SK-N-SH (cell line): ENCODE measurements at regions not wholly inside any gene's neighbourhood (a gene's known extent, or its start where the extent isn't known, plus 50 kb on each side); places are given as distances from the start of the nearest gene placed in this dataset.

Source experiments
- CTCF ChIA-PET: fragments of 300-600, 350-600 bp; formaldehyde crosslinking; extraction: SDS; loops from one replicate; lab custom pipeline; 2021; lab: Yijun Ruan, JAX
- POLR2A ChIA-PET: fragments of 350-600 bp; sonication (Branson Sonifier 250); formaldehyde crosslinking; extraction: SDS; loops from one replicate; lab custom pipeline; 2020; ENCODE audit warnings: antibody characterized with exemption, inconsistent platforms; lab: Yijun Ruan, JAX
- DNase-seq: peaks from one replicate; pipeline ENCODE4 v3.0.0; 2012
- H2AFZ ChIP-seq: fragments of 200-600 bp; sonication (generic); 2 replicates; pipeline ENCODE4 v1.8.1; 2016; ENCODE audit warnings: antibody characterized with exemption, mild to moderate bottlenecking, low read depth
- H3F3A ChIP-seq: fragments of 200-600 bp; sonication (generic); replicated peaks from 2 replicates; pipeline ENCODE3; 2016; ENCODE audit warnings: antibody characterized with exemption, mild to moderate bottlenecking; ENCODE audit not compliant: insufficient read depth
- H3K27ac ChIP-seq, 2 experiments: fragments of 200-500 bp in 1 of 2; fragments of 200-600 bp in 1 of 2; sonication (Bioruptor generic) in 1 of 2; sonication (generic), shearing (Covaris generic) in 1 of 2; 2 replicates each; pipeline versions ENCODE4 v1.5.1 to v1.6.1; 2014 to 2016; ENCODE audit warnings: low read depth in 2 of 2, inconsistent platforms in 1 of 2, low read length in 1 of 2, mild to moderate bottlenecking in 1 of 2, mixed read lengths in 1 of 2
- H3K27me3 ChIP-seq: fragments of 200-600 bp; sonication (generic), shearing (Covaris generic); 2 replicates; pipeline ENCODE4 v1.6.1; 2016; ENCODE audit warnings: mixed run types; ENCODE audit not compliant: insufficient read depth
- H3K36me3 ChIP-seq, 2 experiments: fragments of 200-500 bp in 1 of 2; fragments of 200-600 bp in 1 of 2; sonication (Bioruptor generic) in 1 of 2; sonication (generic) in 1 of 2; replicated peaks in 1 of 2; 2 replicates each; pipeline versions ENCODE3 to v1.5.1; 2014 to 2016; ENCODE audit warnings: low read length in 1 of 2, mild to moderate bottlenecking in 1 of 2; ENCODE audit not compliant: insufficient read depth in 2 of 2, control insufficient read depth in 1 of 2
- H3K4me1 ChIP-seq, 2 experiments: fragments of 200-500 bp in 1 of 2; fragments of 200-600 bp in 1 of 2; sonication (Bioruptor generic) in 1 of 2; sonication (generic), shearing (Covaris generic) in 1 of 2; 2 replicates each; pipeline versions ENCODE4 v1.5.1 to v1.6.1; 2014 to 2016; ENCODE audit warnings: low read depth in 1 of 2, low read length in 1 of 2, mixed run types in 1 of 2; ENCODE audit not compliant: insufficient read depth in 2 of 2, control insufficient read depth in 1 of 2
- H3K4me2 ChIP-seq: fragments of 200-600 bp; sonication (generic), shearing (Covaris generic); 2 replicates; pipeline ENCODE4 v1.6.1; 2017; ENCODE audit warnings: mixed run types
- H3K4me3 ChIP-seq, 2 experiments: fragments of 200-500 bp in 1 of 2; fragments of 200-600 bp in 1 of 2; sonication (Bioruptor generic) in 1 of 2; sonication (generic), shearing (Covaris generic) in 1 of 2; 2 replicates each; pipeline versions ENCODE4 v1.5.1 to v1.8.1; 2014 to 2016; ENCODE audit warnings: low read depth in 2 of 2, inconsistent platforms in 1 of 2, low read length in 1 of 2, mild to moderate bottlenecking in 1 of 2, mixed read lengths in 1 of 2, moderate library complexity in 1 of 2
- H3K79me2 ChIP-seq: fragments of 200-600 bp; sonication (generic); 2 replicates; pipeline ENCODE4 v1.8.1; 2017; ENCODE audit warnings: mild to moderate bottlenecking; ENCODE audit not compliant: insufficient read depth
- H3K9ac ChIP-seq: fragments of 200-600 bp; sonication (generic); 2 replicates; pipeline ENCODE4 v1.6.1; 2017; ENCODE audit warnings: mixed run types
- H3K9me2 ChIP-seq: fragments of 200-600 bp; sonication (generic); 2 replicates; pipeline ENCODE4 v1.6.1; 2017; ENCODE audit warnings: mixed run types
- H3K9me3 ChIP-seq: fragments of 200-600 bp; sonication (generic); 2 replicates; pipeline ENCODE4 v1.6.1; 2017; ENCODE audit warnings: mixed run types, mild to moderate bottlenecking, moderate library complexity
- H4K20me1 ChIP-seq: fragments of 200-600 bp; sonication (generic); 2 replicates; pipeline ENCODE4 v1.6.1; 2017; ENCODE audit warnings: mild to moderate bottlenecking, mixed run types; ENCODE audit not compliant: insufficient read depth
- CHD2 ChIP-seq: fragments of 150-350 bp; IDR thresholded peaks from 2 replicates; pipeline ENCODE4 v1.6.1; 2018; ENCODE audit warnings: low read length; ENCODE audit not compliant: partially characterized antibody
- EP300 ChIP-seq, 2 experiments: IDR thresholded peaks; 2 replicates each; pipeline versions ENCODE4 v1.4.0 to v1.6.1; 2012; ENCODE audit warnings: borderline replicate concordance in 1 of 2, low read depth in 1 of 2, low read length in 1 of 2
- EZH2phosphoT487 ChIP-seq: fragments of 200-600 bp; sonication (generic); IDR thresholded peaks from 2 replicates; pipeline ENCODE4 v1.6.1; 2017; ENCODE audit warnings: low read depth, mixed run types, mild to moderate bottlenecking, antibody characterized with exemption, moderate library complexity, borderline replicate concordance
- FOSL2 ChIP-seq: IDR thresholded peaks from 2 replicates; pipeline ENCODE4 v1.4.0; 2012; ENCODE audit warnings: low read depth, mild to moderate bottlenecking, moderate library complexity, borderline replicate concordance
- GABPA ChIP-seq: IDR thresholded peaks from 2 replicates; pipeline ENCODE4 v1.4.0; 2012; ENCODE audit warnings: low read depth, mild to moderate bottlenecking
- GATA2 ChIP-seq: sonication (generic); formaldehyde crosslinking; IDR thresholded peaks from 2 replicates; pipeline ENCODE4 v1.5.0; 2020; ENCODE audit warnings: mild to moderate bottlenecking, missing genetic modification reagents
- JUND ChIP-seq: IDR thresholded peaks from 2 replicates; pipeline ENCODE4 v1.4.0; 2012
- NRF1 ChIP-seq: IDR thresholded peaks from 2 replicates; pipeline ENCODE4 v1.6.1; 2012; ENCODE audit warnings: low read depth, mild to moderate bottlenecking, low read length
- RAD21 ChIP-seq: IDR thresholded peaks from 2 replicates; pipeline ENCODE4 v1.6.1; 2012; ENCODE audit warnings: mild to moderate bottlenecking, low read length
- RFX5 ChIP-seq: IDR thresholded peaks from 2 replicates; pipeline ENCODE4 v1.6.1; 2012; ENCODE audit warnings: mild to moderate bottlenecking, improper control_type of control experiment, low read length
- TAF1 ChIP-seq: IDR thresholded peaks from 2 replicates; pipeline ENCODE4 v1.6.1; 2012; ENCODE audit warnings: low read depth, mild to moderate bottlenecking, low read length, moderate library complexity, borderline replicate concordance
- TCF12 ChIP-seq: IDR thresholded peaks from 2 replicates; pipeline ENCODE4 v1.4.0; 2012
- YY1 ChIP-seq: IDR thresholded peaks from 2 replicates; pipeline ENCODE4 v1.4.0; 2012; ENCODE audit warnings: low read depth, mild to moderate bottlenecking
- ZBTB33 ChIP-seq: IDR thresholded peaks from 2 replicates; pipeline ENCODE4 v1.4.0; 2012; ENCODE audit warnings: low read depth, borderline replicate concordance
- WGBS: methylation state at CpG from one replicate; pipeline ENCODE4 v1.1.6; 2017; ENCODE audit warnings: low lambda C conversion rate; 5-methylcytosine and 5-hydroxymethylcytosine counted together
- TF ChIP-seq, protein P1 (sequence below): IDR thresholded peaks from 2 replicates; pipeline ENCODE4; 2012
- TF ChIP-seq, protein P2 (sequence below): IDR thresholded peaks from 2 replicates; pipeline ENCODE4 v1.4.0; 2012; ENCODE audit warnings: low read depth

- TF ChIP-seq TAF1 = no peak
- TF ChIP-seq ZBTB33 = no peak
- TF ChIP-seq, protein P1, sequence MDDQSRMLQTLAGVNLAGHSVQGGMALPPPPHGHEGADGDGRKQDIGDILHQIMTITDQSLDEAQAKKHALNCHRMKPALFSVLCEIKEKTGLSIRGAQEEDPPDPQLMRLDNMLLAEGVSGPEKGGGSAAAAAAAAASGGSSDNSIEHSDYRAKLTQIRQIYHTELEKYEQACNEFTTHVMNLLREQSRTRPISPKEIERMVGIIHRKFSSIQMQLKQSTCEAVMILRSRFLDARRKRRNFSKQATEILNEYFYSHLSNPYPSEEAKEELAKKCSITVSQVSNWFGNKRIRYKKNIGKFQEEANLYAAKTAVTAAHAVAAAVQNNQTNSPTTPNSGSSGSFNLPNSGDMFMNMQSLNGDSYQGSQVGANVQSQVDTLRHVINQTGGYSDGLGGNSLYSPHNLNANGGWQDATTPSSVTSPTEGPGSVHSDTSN = peak; percentile 16; the same call in 1 of the 2 replicates
- no peak; the same call in 1 of the 2 replicates for TF ChIP-seq RFX5
- TF ChIP-seq JUND = no peak
- peak; percentile 13; the same call in 1 of the 2 replicates for TF ChIP-seq RAD21
Observed at GRCh38 chr5:144944936-144945335, 774.3 kb downstream of the KCTD16 start (continued).

DNA sequence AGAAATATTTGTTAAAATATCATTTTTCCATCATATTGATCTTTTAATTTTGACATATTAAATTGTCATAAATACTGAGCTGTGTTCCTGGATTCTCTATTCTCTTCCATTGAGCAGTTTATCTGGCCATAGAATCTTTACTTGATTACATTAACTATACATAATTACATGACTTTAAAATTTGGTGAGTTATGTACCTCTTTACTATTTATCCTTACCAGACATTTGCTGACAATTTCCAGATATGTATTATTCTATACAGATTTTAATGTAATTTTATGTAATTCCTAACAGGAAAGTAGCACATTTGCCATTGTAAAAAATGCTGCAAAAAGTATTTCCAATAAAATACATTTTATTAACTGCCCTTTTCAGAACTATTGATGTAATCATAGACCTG lies 770.3 kb downstream of the KCTD16 start:
- peak; percentile 37; the same call in 1 of the 2 replicates for TF ChIP-seq GATA2 (CRISPR knock-in tag)
- TF ChIP-seq TCF12 = no peak
- TF ChIP-seq EP300 (IDR thresholded peaks at IDR 0.05; ENCODE audit: borderline replicate concordance in 1 of 2, low read depth in 1 of 2, low read length in 1 of 2) = peak in 1 of 2 experiments; percentile 64; a peak in 2 of 4 replicates
- no peak for TF ChIP-seq NRF1
- no peak for TF ChIP-seq CHD2
- TF ChIP-seq, protein P2, sequence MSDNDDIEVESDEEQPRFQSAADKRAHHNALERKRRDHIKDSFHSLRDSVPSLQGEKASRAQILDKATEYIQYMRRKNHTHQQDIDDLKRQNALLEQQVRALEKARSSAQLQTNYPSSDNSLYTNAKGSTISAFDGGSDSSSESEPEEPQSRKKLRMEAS = no peak
- no peak for TF ChIP-seq YY1
- H3K9ac ChIP-seq = no peak overlapping the region
- CTCF ChIA-PET = interaction anchor here (0.6 to 1.0 kb wide), 2 partner anchors 9 to 37 kb away, joined by 3 read pairs; no protein-coding TSS in a partner anchor
- no peak overlapping the region for H3K4me3 ChIP-seq
- no peaks in the 10 kb centered on the region for H3F3A ChIP-seq
- H3K4me1 ChIP-seq = peaks cover 0 to 17% of the 10 kb centered on the region in 2 experiments; a peak in 2 of 4 replicates
- no peaks in the 10 kb centered on the region for H3K27me3 ChIP-seq
- no peaks in the 10 kb centered on the region for H3K9me2 ChIP-seq
- no peaks in the 10 kb centered on the region for H3K79me2 ChIP-seq
- H3K27ac ChIP-seq = no peak overlapping the region
- POLR2A ChIA-PET = no interaction called here
- no peak overlapping the region for H2AFZ ChIP-seq
- no peaks in the 10 kb centered on the region for H4K20me1 ChIP-seq
- H3K4me2 ChIP-seq = no peak overlapping the region
- no peaks in the 10 kb centered on the region for H3K9me3 ChIP-seq
- H3K36me3 ChIP-seq = no peaks in the 10 kb centered on the region
- DNase-seq = peak; percentile 1

GRCh38 chr5:144918371-144918770 lies 747.7 kb downstream of the KCTD16 start:
- POLR2A ChIA-PET = no interaction called here
- Histone ChIP-seq H3K27me3 (no peaks in the 10 kb centered on the region), H3K79me2 (no peaks in the 10 kb centered on the region), H3K4me2 (no peak overlapping the region), H3K9me3 (no peaks in the 10 kb centered on the region), H3K4me1 (no peaks in the 10 kb centered on the region), H3F3A (no peaks in the 10 kb centered on the region), H3K4me3 (no peak overlapping the region), H3K36me3 (no peaks in the 10 kb centered on the region), H3K9me2 (no peaks in the 10 kb centered on the region), H4K20me1 (no peaks in the 10 kb centered on the region), H3K9ac (no peak overlapping the region), H3K27ac (no peak overlapping the region), H2AFZ (no peak overlapping the region)
- TF ChIP-seq GABPA = no peak
- TF ChIP-seq CHD2 = no peak
- no peak for TF ChIP-seq FOSL2
- TF ChIP-seq YY1 = no peak
- TF ChIP-seq EZH2phosphoT487 = no peak
- no peak for DNase-seq
- CTCF ChIA-PET = no interaction called here
- 13% methylated on average over 1 of the region's 1 CpG for WGBS
